AG09309 (cell line): ENCODE measurements at regions not wholly inside any gene's neighbourhood (a gene's known extent, or its start where the extent isn't known, plus 50 kb on each side); places are given as distances from the start of the nearest gene placed in this dataset.
A peak's percentile ranks its signal among the peaks of the same experiment; 100 is the strongest.

ENCODE experiments used
- DNase-seq: peaks from one replicate; pipeline ENCODE4 v3.0.0-alpha.2; 2010; ENCODE audit warnings: low read depth
- H3K4me3 ChIP-seq: 2 replicates; pipeline ENCODE4 v1.5.1; 2011; ENCODE audit warnings: mild to moderate bottlenecking, low read depth, low read length, moderate library complexity; ENCODE audit not compliant: control insufficient read depth
- TF ChIP-seq, protein P1 (sequence below): IDR thresholded peaks from 2 replicates; pipeline ENCODE4 v1.5.1; 2011; ENCODE audit warnings: mild to moderate bottlenecking, low read depth, low read length, inconsistent platforms; ENCODE audit not compliant: insufficient read depth, control insufficient read depth; ENCODE audit errors: missing control alignments

DNA sequence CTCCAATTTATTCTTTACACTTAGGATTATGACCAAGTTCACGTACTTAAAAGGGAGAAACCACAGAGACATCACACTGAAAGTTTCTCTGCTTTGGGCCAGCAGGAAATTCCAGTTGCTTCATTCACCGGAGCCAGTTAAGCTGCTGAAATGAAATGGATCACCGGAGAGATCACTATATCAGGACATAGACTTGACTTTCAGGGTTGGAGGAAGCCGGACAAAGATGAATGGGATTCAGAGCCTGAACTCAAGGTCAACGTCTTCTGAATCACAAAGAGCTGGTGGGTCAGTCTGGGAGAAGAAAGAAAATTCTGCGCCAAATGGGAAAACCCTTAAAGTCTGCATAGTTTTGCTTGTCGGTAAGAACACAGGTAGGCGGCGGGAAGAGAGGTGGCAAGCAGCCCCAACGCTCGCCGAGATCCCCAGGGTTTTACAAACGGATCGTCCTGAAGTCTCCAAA, 81.9 kb upstream of the CCDC28A start:
- peak; percentile 69 for DNase-seq
- TF ChIP-seq, protein P1, sequence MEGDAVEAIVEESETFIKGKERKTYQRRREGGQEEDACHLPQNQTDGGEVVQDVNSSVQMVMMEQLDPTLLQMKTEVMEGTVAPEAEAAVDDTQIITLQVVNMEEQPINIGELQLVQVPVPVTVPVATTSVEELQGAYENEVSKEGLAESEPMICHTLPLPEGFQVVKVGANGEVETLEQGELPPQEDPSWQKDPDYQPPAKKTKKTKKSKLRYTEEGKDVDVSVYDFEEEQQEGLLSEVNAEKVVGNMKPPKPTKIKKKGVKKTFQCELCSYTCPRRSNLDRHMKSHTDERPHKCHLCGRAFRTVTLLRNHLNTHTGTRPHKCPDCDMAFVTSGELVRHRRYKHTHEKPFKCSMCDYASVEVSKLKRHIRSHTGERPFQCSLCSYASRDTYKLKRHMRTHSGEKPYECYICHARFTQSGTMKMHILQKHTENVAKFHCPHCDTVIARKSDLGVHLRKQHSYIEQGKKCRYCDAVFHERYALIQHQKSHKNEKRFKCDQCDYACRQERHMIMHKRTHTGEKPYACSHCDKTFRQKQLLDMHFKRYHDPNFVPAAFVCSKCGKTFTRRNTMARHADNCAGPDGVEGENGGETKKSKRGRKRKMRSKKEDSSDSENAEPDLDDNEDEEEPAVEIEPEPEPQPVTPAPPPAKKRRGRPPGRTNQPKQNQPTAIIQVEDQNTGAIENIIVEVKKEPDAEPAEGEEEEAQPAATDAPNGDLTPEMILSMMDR: no peak
- peak overlapping the region; percentile 70 for H3K4me3 ChIP-seq

DNA sequence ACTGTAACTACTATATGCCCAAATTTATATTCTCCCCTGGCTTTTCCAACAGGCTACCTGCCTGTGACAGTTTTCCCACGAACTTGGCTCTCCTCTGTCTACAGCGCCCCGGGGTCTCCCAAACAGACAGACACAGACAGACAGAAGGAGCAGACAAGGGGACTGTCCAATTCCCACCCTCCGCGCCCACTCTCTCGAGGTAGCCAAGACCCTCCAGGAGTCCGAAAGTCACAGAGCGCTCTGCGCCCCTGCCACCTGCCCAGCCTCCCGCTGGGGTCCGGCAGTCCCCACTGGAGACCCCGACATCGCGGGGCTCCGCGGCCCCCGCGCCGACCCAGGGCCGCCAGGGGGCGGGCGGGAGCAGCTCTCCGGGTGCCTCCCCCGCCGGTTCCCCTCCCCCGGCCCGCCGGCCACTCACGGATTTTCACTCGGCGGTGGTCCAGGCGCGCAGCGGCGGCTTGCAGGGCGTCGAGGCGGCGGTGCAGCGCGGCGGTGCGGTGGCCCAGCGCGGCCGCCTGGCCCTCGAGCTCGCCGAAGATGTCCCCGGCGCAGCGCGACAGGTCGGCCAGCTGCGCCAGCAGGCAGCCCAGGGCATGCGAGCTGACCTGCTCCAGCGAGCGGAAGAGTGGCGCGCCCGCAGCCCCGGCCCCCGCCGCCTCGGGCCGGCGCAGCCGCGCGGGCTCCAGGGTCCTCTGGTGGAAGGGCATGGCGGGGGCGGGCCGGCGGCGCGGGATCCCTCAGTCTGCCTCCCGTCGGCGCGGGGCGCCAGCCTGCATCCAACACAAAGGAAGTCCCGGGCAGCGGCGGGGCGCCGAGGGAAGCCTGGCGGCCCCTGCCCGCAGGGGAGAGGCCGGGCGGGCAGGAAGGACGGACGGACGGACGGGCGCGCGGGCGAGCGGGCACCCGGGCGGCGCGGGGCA, 81.3 kb upstream of the CCDC28A start:
- TF ChIP-seq, protein P1: peak; percentile 49

DNA sequence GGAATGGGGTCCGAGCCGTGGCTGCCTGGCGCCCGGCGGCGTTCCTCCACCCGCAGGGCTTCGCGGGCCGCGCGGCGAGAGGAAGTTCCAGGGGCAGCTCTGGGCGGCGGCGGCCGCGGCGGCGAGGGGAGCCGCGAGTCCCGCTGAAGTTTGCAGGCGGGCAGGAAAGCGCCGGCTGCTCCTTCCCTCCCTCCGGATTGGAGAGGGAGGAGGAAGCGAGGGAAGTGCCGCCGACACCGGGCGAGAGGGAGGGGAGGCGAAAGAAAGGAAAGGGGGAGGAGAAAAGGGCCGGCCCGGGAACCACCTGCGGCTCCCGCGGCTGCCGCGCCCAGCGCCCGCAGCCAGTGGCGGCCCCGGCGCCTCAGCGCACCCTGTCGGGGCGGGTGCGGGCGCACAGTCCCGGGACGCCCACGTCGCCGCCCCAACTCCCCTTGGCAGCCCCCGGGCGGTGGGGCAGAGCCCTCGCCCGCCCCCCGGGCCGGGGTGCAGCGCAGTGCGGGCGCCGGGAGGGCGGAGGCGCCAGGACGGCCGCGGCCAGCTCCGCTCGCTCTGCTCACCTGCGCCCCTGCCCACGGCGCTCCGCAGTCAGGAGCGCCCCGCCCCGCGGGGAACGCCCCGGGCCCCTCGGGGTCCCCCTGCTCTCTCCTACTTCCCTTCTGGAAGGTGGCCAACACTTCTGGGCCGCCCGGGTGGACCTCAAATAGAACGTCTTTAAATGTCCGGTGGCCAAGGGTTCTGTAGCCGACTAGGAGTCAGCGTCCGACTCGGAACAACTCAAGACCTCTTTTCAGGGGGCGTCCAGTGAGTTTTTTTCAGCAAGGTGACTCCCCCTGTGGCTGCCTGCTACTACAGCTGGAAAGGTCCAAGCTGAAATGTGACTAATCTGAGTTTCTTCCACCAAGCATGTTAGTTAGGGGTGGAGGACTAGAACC, 80.3 kb upstream of the CCDC28A start:
- peak overlapping the region; percentile 70 for H3K4me3 ChIP-seq
- TF ChIP-seq, protein P1: peak; percentile 16
- no peak for DNase-seq

More for the DNA sequence above, 81.3 kb upstream of the CCDC28A start:
- no peak for DNase-seq
- peak overlapping the region; percentile 70 for H3K4me3 ChIP-seq

DNA sequence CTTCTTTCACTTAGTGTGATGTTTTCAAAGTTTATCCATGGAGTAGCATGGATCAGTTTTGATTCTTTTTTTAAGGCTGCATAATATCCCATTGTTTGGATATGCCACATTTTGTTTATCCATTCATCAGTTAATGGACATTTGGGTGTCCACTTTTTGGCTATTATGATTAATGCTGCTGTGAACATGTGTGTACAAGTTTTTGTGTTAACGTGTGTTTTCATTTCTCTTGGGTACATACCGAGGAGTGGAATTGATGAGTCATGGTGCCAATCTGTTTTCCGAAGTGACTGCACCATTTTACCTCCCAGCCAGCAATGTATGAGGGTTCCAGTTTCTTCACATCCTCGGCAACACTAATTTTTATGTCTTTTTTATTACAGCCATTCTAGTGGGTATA, 78.4 kb upstream of the CCDC28A start:
- TF ChIP-seq, protein P1: no peak
- DNase-seq: no peak
- no peak overlapping the region for H3K4me3 ChIP-seq

DNA sequence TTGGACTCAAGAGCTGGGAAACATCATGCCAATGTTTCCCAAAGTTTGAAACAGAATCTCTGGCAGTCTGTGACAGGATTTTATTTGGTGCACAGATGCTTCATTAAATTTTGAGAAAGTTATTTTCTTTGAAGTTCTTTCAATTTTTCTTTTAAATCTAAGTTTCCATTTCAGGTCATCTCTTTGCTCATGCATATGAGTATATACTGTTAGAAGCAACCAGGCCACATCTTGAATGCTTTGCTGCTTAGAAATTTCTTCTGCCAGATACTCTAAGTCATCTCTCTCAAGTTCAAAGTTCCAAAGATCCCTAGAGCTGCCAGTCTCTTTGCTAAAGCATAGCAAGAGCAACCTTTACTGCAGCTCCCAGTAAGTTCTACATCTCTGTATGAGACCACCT, 59.1 kb upstream of the CCDC28A start:
- DNase-seq: no peak
- no peak overlapping the region for H3K4me3 ChIP-seq
- TF ChIP-seq, protein P1: no peak

DNA sequence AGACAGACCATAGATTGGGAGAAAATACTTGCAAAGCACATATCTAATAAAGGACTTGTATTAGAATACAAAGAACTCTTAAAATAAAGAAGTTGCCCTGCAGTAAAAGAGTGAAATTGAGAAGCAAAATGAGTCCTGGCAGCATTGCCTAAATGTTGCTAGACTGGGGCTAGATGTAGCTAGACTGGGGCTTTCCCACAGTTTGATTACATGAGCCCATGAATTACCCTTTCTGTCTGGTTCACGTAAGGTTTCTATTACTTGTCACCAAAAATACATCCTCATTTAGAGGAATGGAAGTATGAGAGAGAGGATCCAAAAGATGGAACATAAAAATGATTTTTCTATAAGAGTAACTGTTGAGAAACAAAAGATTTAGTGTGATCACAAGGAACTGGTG, 57.6 kb upstream of the CCDC28A start:
- TF ChIP-seq, protein P1: no peak
- H3K4me3 ChIP-seq: no peak overlapping the region
- no peak for DNase-seq
